NCI-H187 (cell line): ENCODE measurements at regions not wholly inside any gene's neighbourhood (a gene's known extent, or its start where the extent isn't known, plus 50 kb on each side); places are given as distances from the start of the nearest gene placed in this dataset.
"Not testable (repeated sequence)": the region's sequence is repeated elsewhere in the genome, so short reads cannot be mapped to it uniquely, and the experiment has no call there.

Experiments
- DNase-seq, 2 experiments: peaks; one replicate each; lab custom pipeline; 2025; lab: John Stamatoyannopoulos, UW

DNA sequence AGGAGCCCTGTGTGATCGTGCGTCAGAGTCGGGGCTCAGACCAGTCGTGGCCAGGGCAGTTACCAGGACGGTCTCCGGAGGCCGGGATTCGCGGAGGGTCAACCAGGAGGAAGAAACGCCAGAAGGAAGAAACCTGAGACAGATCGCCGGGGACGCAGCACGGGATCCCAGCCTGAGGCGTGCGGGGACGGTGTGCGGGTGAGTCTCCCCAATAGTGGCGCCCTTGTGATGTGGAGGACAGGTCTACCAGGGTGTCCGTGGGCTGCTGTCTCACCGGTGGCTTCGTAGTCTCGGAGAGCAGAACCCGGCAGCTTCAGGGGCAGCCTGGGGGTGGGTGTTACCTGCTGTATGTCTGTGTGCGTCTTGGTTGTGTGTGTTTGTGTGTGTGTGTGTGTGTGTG, 1399.1 kb upstream of the PCDH10 start:
- DNase-seq, result not testable (repeated sequence)

DNA sequence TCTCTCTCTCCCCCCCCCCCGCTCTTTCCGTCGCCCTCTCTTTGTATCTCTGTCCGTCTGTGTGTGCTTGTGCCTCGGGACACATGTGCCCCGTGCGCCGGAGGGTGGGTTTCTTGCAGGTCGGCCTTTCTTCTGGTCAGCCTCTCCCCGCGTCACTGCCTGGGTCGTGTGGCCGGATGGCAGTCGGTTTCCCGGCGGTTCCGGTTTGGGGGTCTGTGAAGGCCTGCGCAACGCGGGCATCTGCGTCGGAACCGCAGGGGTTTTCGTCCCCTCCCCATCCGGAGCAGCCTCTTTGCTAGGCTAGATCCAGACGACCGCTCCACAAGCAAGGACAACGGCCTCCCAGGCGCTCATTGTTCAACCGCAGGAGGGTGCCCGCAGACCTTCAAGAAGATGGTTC, 1398.6 kb upstream of the PCDH10 start:
- not testable (repeated sequence) for DNase-seq

GRCh38 chr4:131762234-131762633, 1386.9 kb upstream of the PCDH10 start:
- DNase-seq, result not testable (repeated sequence)

GRCh38 chr4:131764730-131765129, 1384.4 kb upstream of the PCDH10 start:
- no peak for DNase-seq

GRCh38 chr4:131774382-131774781, 1374.7 kb upstream of the PCDH10 start:
- not testable (repeated sequence) for DNase-seq

DNA sequence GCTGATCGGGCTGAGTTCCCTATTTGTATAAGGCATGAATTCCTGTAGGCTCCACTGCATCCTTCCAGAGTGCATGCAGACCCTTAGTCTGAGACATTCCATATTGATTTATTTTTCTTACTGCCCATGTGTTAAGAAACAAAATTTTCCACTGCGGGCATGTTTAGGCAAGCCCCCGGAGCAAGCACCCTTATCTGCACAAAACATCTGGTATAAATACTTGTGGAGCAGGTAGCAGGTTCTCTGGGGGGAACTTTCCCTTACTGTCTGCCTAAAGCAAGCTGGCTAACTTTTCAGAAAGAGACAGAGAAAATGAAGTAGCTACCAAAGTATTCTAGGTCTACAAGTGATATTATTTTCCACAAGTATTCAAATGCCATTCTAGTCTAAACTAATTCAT, 1338.5 kb upstream of the PCDH10 start:
- DNase-seq, result not testable (repeated sequence)
